NCI-H128 (cell line): ENCODE measurements at regions not wholly inside any gene's neighbourhood (a gene's known extent, or its start where the extent isn't known, plus 50 kb on each side); places are given as distances from the start of the nearest gene placed in this dataset.
"Not testable (repeated sequence)": the region's sequence is repeated elsewhere in the genome, so short reads cannot be mapped to it uniquely, and the experiment has no call there.

Source experiments
- DNase-seq: peaks from one replicate; lab custom pipeline; 2025; ENCODE audit not compliant: unreplicated experiment; lab: John Stamatoyannopoulos, UW

DNA sequence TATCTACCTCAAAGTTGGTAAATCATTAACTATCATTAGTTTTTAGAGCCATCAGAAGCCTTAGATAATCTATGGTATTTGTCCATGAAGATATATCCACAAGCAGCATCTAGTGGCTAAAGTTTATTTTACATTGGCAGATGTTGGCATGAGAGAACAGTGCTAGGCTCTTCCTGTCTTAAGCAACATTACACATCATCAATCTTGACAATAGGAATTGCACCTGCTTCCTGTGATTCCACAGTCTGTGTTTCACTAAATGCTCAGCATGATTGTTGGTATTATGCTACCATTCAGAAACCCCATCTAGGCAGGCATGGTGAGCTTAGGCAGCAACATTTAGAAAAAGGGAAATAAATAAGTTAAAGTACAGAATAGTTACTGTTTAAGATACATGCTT, 246.6 kb downstream of the SLCO4C1 start:
- DNase-seq, result no peak

GRCh38 chr5:102048940-102049339, 247.1 kb downstream of the SLCO4C1 start:
- no peak for DNase-seq

DNA sequence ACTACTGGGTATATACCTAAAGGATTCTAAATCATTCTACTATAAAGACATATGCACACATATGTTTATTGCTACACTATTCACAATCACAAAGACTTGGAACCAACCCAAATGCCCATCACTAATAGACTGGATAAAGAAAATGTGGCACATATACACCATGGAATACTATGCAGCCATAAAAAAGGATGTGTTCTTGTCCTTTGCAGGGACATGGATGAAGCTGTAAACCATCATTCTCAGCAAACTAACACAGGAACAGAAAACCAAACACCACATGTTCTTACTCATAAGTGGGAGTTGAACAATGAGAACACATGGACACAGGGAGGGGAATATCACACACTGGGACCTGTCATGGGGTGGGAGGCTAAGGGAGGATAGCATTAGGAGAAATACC, 249.0 kb downstream of the SLCO4C1 start:
- not testable (repeated sequence) for DNase-seq

- DNase-seq, result no peak
Measured at GRCh38 chr5:102040326-102040725, 255.8 kb downstream of the SLCO4C1 start.

- no peak for DNase-seq
Measured at GRCh38 chr5:102036927-102037326, 259.2 kb downstream of the SLCO4C1 start.

DNA sequence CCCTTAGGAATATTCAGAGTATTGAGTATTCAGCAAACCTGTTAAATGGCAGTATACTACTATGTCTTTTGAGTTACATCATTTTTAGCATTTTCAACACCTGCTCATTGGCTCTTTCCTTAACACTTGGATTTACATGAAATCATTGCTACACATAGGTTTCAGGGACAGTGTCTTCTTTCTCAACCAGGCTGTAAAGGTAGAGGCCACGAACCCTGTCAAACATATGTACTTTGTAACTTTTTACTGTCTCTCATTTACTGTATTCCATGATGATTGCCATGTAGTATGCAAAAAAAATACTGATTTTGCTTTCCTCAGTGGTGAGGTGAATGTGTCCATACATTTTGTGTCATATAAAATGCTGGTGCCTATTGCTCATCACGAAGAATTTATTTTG, 264.4 kb downstream of the SLCO4C1 start:
- DNase-seq, result no peak

DNA sequence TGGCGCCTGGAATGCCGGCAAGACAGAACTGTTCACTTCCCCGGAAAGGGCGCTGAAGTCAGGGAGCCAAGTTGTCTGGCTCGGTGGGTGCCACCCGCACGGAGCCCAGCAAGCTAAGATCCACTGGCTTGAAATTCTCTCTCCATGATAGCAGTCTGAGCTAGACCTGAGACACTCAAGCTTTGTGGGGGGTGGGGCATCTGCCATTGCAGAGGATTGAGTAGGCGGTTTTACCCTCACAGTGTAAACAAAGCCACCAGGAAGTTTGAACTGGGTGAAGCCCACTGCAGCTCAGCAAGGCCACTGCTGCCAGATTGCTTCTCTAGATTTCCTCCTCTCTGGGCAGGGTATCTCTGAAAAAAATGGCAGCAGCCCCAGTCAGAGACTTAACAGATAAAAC, 277.4 kb downstream of the SLCO4C1 start:
- no peak for DNase-seq

- no peak for DNase-seq
Measured at GRCh38 chr5:102018279-102018678, 277.8 kb downstream of the SLCO4C1 start.

GRCh38 chr5:102014371-102014770, 281.7 kb downstream of the SLCO4C1 start:
- no peak for DNase-seq

DNA sequence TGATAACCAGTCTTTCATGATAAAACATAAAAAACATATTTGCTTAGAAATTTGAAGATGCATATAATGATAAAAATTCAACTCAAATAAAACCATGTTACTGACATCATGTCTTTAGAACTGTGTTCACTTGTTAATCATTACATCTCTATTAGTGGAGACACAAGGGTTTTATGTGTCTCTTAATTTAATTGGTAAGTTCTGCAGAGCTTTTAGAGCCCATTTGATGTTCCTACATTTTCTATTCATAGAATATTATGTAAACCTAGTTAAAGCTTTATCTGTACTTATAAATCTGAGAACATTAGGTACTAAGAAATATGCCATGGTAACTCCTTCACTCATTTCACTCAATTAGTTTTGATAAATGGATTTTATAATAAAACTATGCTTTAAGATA, 285.4 kb downstream of the SLCO4C1 start:
- DNase-seq, result no peak

- no peak for DNase-seq
Measured at GRCh38 chr5:101997235-101997634, 298.8 kb downstream of the SLCO4C1 start.

GRCh38 chr5:101995585-101995984, 300.5 kb downstream of the SLCO4C1 start:
- no peak for DNase-seq

DNA sequence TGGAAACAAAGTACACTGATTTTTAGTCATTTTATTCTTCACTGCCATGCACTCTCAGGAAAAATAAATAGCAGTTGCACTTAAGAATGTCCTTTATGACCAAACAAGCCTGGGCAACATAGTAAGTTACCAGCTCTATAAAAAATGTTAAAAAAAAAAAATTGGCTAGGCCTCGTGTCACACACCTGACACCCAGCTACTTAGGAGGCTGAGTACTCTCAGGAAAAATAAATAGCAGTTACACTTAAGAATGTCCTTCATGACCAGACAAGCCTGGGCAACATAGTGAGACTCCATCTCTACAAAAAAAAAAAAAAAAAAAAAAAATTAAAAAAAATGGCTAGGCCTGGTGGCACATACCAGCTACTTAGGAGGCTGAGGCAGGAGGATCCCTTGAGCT, 304.6 kb downstream of the SLCO4C1 start:
- no peak for DNase-seq

- DNase-seq, result no peak
Measured at GRCh38 chr5:101989659-101990058, 306.4 kb downstream of the SLCO4C1 start.

DNA sequence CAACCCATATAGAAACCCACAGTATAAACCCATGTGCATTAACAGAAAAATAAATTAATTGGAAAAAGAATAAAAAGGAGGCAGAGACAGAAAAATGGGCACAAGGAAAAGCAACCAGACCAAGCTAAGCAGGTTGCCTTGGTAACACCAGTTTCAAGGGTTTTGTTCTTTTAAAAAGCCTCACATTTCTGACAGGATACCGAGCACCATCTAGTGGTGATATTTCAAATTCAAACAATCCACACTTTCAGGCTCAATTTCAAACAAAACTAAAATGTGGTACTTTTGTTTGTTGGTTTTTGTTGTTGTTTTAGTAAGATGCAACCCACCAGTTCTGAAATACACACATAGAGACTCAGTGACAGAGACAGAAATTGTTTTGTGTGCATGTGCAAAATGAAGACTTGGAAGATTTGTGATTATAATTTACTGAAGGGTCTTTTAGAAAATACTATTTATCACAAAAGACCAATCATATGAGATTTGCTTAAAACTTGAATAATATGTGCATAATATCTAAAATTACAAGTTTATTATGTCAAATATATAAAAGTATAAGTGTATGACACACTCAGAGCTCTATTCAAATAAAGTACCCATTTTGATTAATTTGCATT, 318.2 kb downstream of the SLCO4C1 start:
- no peak for DNase-seq

GRCh38 chr5:101976933-101977332, 319.2 kb downstream of the SLCO4C1 start:
- no peak for DNase-seq

DNA sequence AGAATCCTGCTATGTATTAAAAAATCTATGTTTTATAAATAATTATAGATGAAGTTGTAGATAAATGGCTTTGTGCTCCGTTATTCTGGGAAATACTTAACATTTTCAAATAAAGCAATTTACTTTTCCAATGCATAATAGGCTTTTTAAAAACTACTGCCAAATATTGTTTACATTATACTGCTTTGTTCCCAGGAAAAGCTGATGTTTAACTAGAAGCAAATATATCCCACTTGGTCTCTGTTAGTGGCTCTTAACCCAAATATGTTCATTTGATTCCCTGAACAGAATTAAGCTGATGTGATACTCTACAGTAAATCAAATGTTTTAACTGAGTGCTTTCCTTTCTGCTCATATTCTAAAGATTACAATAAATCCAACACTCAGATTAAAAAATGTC, 326.3 kb downstream of the SLCO4C1 start:
- no peak for DNase-seq

DNA sequence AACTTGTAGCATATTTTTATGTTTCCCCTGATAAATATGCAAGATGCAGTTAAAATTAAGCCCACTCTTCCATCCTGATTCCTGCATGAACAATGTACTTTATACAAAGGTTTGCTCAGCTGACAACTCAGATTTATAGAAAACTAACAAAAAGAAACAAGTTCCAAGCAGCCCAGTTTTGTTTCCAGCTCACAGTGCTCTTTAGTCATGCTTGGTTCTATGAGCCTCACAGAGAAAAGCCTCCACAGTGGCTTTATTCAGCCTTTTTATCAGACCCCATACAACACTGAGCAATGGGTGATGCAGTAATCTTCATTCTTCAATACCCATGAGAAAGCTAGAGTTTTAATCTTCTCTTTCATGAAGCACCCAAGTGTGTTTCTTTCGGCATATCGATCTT, 329.6 kb downstream of the SLCO4C1 start:
- DNase-seq, result no peak

DNA sequence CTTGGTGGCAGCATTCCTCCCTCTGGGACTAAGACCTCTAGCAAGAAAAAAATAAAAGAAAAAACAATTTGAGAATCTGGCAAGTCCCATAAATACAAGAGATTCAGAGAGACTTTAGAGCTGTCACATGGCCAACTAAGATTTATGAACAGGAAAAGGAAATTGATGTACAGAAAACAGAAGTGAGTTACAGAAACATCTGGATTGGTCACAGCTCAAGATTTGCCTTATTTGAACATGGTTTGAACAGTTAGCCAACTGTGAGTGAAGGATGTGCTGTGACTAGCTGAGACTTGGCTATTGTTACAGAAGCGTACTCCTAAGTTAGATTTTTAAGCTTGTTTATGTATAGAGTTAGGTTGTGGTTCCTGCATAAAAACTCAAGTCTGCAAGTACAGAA, 340.2 kb downstream of the SLCO4C1 start:
- no peak for DNase-seq

GRCh38 chr5:101950019-101950418, 346.1 kb downstream of the SLCO4C1 start:
- DNase-seq, result no peak

GRCh38 chr5:101948615-101949014, 347.5 kb downstream of the SLCO4C1 start:
- no peak for DNase-seq

- DNase-seq, result no peak
Measured at GRCh38 chr5:101943784-101944183, 352.3 kb downstream of the SLCO4C1 start.

GRCh38 chr5:101942321-101942882, 353.7 kb downstream of the SLCO4C1 start:
- DNase-seq, result no peak
